SK-N-SH treated with all-trans-retinoic acid at 6 μM for 48 hours (cell line): ENCODE measurements at regions not wholly inside any gene's neighbourhood (a gene's known extent, or its start where the extent isn't known, plus 50 kb on each side); places are given as distances from the start of the nearest gene placed in this dataset.

Source experiments
- ESRRG ChIP-seq: fragments of 250-450 bp; sonication (Bioruptor Pico); IDR thresholded peaks from 2 replicates; pipeline ENCODE4 v1.6.1; 2021; ENCODE audit warnings: mild to moderate bottlenecking
- ISL1 ChIP-seq: fragments of 250-450 bp; sonication (Bioruptor Pico); IDR thresholded peaks from 2 replicates; pipeline ENCODE4 v2.1.2; 2022; ENCODE audit warnings: mild to moderate bottlenecking, moderate library complexity
- SNAI2 ChIP-seq: fragments of 250-450 bp; sonication (Bioruptor Pico); IDR thresholded peaks from 2 replicates; pipeline ENCODE4 v1.5.0; 2020; ENCODE audit warnings: mild to moderate bottlenecking, moderate library complexity
- TSHZ2 ChIP-seq: fragments of 250-450 bp; sonication (Bioruptor Pico); IDR thresholded peaks from 2 replicates; pipeline ENCODE4 v1.5.0; 2020; ENCODE audit warnings: mild to moderate bottlenecking, moderate library complexity
- ZFP30 ChIP-seq: fragments of 450-650 bp; formaldehyde crosslinking; IDR thresholded peaks from 2 replicates; pipeline ENCODE4 v1.5.0; 2022; ENCODE audit warnings: mild to moderate bottlenecking, moderate library complexity
- ZNF8 ChIP-seq: fragments of 450-650 bp; formaldehyde crosslinking; IDR thresholded peaks from 2 replicates; pipeline ENCODE4 v1.5.0; 2020; ENCODE audit warnings: mild to moderate bottlenecking, moderate library complexity

DNA sequence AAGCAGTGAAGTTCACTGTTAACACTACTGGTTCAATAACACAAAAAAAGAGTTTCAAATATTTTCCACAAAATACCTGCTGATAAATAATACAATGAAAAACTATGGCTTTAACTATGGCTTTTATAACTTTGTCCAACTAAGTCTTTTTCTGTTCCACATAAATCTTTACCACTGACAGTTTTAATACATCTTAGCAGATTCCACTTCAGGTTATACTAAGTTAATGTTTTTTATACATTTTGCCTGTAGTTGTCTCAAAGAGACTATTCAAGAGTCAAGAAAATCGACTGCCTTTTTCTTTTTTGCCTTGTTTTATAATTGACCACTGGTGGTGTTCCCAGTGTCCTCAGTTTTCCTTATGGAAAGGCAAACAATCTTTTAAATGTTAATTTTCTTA, 379.7 kb upstream of the PMFBP1 start:
- TF ChIP-seq ZFP30 (CRISPR knock-in tag) = no peak
- TF ChIP-seq ISL1 (CRISPR knock-in tag) = no peak
- TF ChIP-seq ZNF8 (CRISPR knock-in tag) = no peak
- no peak for TF ChIP-seq SNAI2 (CRISPR knock-in tag)
- TF ChIP-seq ESRRG (CRISPR knock-in tag) = no peak
- no peak for TF ChIP-seq TSHZ2 (CRISPR knock-in tag)
